ENCODE measurements at regions not wholly inside any gene's neighbourhood (a gene's known extent, or its start where the extent isn't known, plus 50 kb on each side); places are given as distances from the start of the nearest gene placed in this dataset.

- TF ChIP-seq CTCF (conservative IDR thresholded peaks at IDR 0.05) (no peak), EZH2 (IDR thresholded peaks at IDR 0.05; ENCODE audit: low read depth) (no peak)
- intact Hi-C loops (cut with micrococcal nuclease; ENCODE audit: unreplicated experiment) = loop anchor here (2.0 to 10.0 kb wide), 2 partner anchors 95 to 399 kb away; no protein-coding TSS in a partner anchor
- Histone ChIP-seq H3F3A (ENCODE audit: insufficient read depth, low read depth) (no peaks in the 10 kb centered on the region), H2AFZ (no peak overlapping the region), H3K4me3 (no peak overlapping the region), H3K9me2 (ENCODE audit: insufficient read depth) (no peaks in the 10 kb centered on the region), H3K36me3 (ENCODE audit: low read depth) (no peaks in the 10 kb centered on the region), H3K4me2 (0 out of 2 replicates have a peak overlapping the region, but pooled peaks have one; percentile 20), H4K20me1 (ENCODE audit: insufficient read depth) (no peaks in the 10 kb centered on the region), H3K27me3 (ENCODE audit: insufficient read depth, low read depth) (no peaks in the 10 kb centered on the region), H3K79me2 (ENCODE audit: low read depth) (no peaks in the 10 kb centered on the region), H3K4me1 (replicated peaks; ENCODE audit: insufficient read depth) (no peaks in the 10 kb centered on the region), H3K27ac (no peak overlapping the region), H3K9me3 (ENCODE audit: insufficient read depth, low read depth) (no peaks in the 10 kb centered on the region)
- no TSS peak for BruUV-seq (replicated peaks)
- no peak for DNase-seq
- ChIA-PET POLR2A (ENCODE audit: unreplicated experiment) (interaction anchor here (0.6 kb wide), 1 partner anchor 192 kb away, joined by 3 read pairs; no protein-coding TSS in a partner anchor), CTCF (interaction anchor here (0.6 kb wide), 2 partner anchors 412 to 722 kb away, joined by 3 to 6 read pairs; no protein-coding TSS in a partner anchor)
Measured at GRCh38 chr6:159103396-159104162, 58.8 kb upstream of the TAGAP start.

- intact Hi-C loops (cut with micrococcal nuclease; ENCODE audit: unreplicated experiment) = loop anchor here (10.0 kb wide), 1 partner anchor 398 kb away; no protein-coding TSS in a partner anchor
- Histone ChIP-seq H3K27me3 (ENCODE audit: insufficient read depth, low read depth) (no peaks in the 10 kb centered on the region), H3K27ac (no peak overlapping the region), H2AFZ (no peak overlapping the region), H3K4me2 (no peak overlapping the region), H3K36me3 (ENCODE audit: low read depth) (no peaks in the 10 kb centered on the region), H3F3A (ENCODE audit: insufficient read depth, low read depth) (no peaks in the 10 kb centered on the region), H4K20me1 (ENCODE audit: insufficient read depth) (no peaks in the 10 kb centered on the region), H3K9me3 (ENCODE audit: insufficient read depth, low read depth) (no peaks in the 10 kb centered on the region), H3K4me1 (replicated peaks; ENCODE audit: insufficient read depth) (no peaks in the 10 kb centered on the region), H3K4me3 (no peak overlapping the region), H3K9me2 (ENCODE audit: insufficient read depth) (no peaks in the 10 kb centered on the region), H3K79me2 (ENCODE audit: low read depth) (no peaks in the 10 kb centered on the region)
- ChIA-PET CTCF (interaction anchor here (0.6 kb wide), 1 partner anchor 411 kb away, joined by 3 read pairs; no protein-coding TSS in a partner anchor), POLR2A (ENCODE audit: unreplicated experiment) (no interaction called here)
- no peak for DNase-seq
- TF ChIP-seq EZH2 (IDR thresholded peaks at IDR 0.05; ENCODE audit: low read depth) (no peak), CTCF (conservative IDR thresholded peaks at IDR 0.05) (no peak)
- BruUV-seq (replicated peaks) = no TSS peak
Measured at GRCh38 chr6:159102373-159103160, 57.8 kb upstream of the TAGAP start.

- H3K9me3 ChIP-seq (ENCODE audit: insufficient read depth, low read depth) = no peaks in the 10 kb centered on the region
- H3K27ac ChIP-seq = no peak overlapping the region
- H3K27me3 ChIP-seq (ENCODE audit: insufficient read depth, low read depth) = no peaks in the 10 kb centered on the region
- H3K4me2 ChIP-seq = no peak overlapping the region
- BruUV-seq (replicated peaks) = no TSS peak
- no peaks in the 10 kb centered on the region for H3K36me3 ChIP-seq (ENCODE audit: low read depth)
- intact Hi-C loops (cut with micrococcal nuclease; ENCODE audit: unreplicated experiment) = loop anchor here (10.0 kb wide), 1 partner anchor 397 kb away; no protein-coding TSS in a partner anchor
- H3K9me2 ChIP-seq (ENCODE audit: insufficient read depth) = no peaks in the 10 kb centered on the region
- H2AFZ ChIP-seq = no peak overlapping the region
- H4K20me1 ChIP-seq (ENCODE audit: insufficient read depth) = no peaks in the 10 kb centered on the region
- POLR2A ChIA-PET (ENCODE audit: unreplicated experiment) = no interaction called here
- TF ChIP-seq EZH2 (IDR thresholded peaks at IDR 0.05; ENCODE audit: low read depth) (no peak), CTCF (conservative IDR thresholded peaks at IDR 0.05) (no peak)
- no peak overlapping the region for H3K4me3 ChIP-seq
- CTCF ChIA-PET = interaction anchor here (1.2 kb wide), 1 partner anchor 62 kb away, joined by 3 read pairs; no protein-coding TSS in a partner anchor
- no peaks in the 10 kb centered on the region for H3F3A ChIP-seq (ENCODE audit: insufficient read depth, low read depth)
- DNase-seq = no peak
- H3K4me1 ChIP-seq (replicated peaks; ENCODE audit: insufficient read depth) = no peaks in the 10 kb centered on the region
- H3K79me2 ChIP-seq (ENCODE audit: low read depth) = no peaks in the 10 kb centered on the region
Measured at GRCh38 chr6:159101656-159102055, 56.9 kb upstream of the TAGAP start.

All from PC-9 (cell line).